ENCODE measurements at regions not wholly inside any gene's neighbourhood (a gene's known extent, or its start where the extent isn't known, plus 50 kb on each side); places are given as distances from the start of the nearest gene placed in this dataset.
A peak's percentile ranks its signal among the peaks of the same experiment; 100 is the strongest.

DNA sequence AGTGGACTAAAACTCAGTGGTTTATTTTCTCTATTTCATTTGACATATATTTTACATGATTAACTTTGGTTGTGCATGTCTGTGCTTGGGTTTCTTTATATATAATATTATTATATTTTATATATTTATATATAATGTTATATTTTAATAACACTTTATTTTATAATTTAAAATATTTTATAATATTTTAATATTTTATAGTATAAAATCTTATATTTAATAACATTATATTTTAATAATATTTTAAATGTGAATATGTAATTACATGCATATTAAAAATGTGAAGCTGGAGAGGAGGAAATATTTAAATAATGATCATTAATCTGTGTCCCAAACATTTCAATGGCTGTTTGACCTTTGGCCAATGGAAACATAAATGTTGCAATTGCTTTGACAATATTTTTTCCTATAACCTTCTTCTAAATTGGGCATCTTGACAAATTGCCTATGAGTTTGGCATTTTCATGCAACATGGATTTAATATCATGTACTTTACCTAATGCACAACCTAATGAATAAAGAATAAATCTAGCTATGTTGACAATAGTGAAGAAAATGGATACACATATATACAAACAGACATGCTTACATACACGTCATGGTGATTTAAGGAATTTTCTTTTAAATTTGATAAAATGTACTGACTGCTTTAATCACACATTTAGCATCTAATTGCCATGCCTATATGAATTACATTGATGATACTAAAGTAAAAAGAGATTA lies 607.1 kb downstream of the SLITRK6 start:
- TF ChIP-seq GATA3 (IDR thresholded peaks at IDR 0.05; ENCODE audit: low read depth, low read length) (no peak), GATA2 (IDR thresholded peaks at IDR 0.05; ENCODE audit: low read depth, low read length) (no peak)

- TF ChIP-seq GATA2 (IDR thresholded peaks at IDR 0.05; ENCODE audit: low read depth, low read length) (no peak), GATA3 (IDR thresholded peaks at IDR 0.05; ENCODE audit: low read depth, low read length) (no peak)
Observed at GRCh38 chr13:85186356-85187045, 612.7 kb downstream of the SLITRK6 start.

DNA sequence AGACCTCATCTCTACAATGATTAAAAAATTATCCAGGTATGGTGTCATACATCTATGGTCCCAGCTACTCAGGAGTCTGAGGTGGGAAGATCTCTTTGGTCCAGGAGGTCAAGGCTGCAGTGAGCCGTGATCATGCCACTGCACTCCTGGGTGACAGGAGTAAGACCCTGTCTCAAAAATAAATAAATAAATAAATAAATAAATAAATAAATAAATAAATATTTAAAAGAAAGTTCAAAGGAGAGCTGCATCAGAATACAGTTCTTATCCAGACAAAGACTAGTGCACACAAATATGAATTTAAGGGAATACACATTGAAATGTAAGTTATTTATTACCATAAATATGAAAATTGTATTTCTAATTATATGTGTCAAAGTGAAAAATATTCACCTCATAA lies 624.9 kb downstream of the SLITRK6 start:
- no peak for TF ChIP-seq GATA3 (IDR thresholded peaks at IDR 0.05; ENCODE audit: low read depth, low read length)
- TF ChIP-seq GATA2 (IDR thresholded peaks at IDR 0.05; ENCODE audit: low read depth, low read length), result no peak

- TF ChIP-seq GATA2 (IDR thresholded peaks at IDR 0.05; ENCODE audit: low read depth, low read length) (no peak), GATA3 (IDR thresholded peaks at IDR 0.05; ENCODE audit: low read depth, low read length) (no peak)
Observed at GRCh38 chr13:85170372-85170771, 628.8 kb downstream of the SLITRK6 start.

DNA sequence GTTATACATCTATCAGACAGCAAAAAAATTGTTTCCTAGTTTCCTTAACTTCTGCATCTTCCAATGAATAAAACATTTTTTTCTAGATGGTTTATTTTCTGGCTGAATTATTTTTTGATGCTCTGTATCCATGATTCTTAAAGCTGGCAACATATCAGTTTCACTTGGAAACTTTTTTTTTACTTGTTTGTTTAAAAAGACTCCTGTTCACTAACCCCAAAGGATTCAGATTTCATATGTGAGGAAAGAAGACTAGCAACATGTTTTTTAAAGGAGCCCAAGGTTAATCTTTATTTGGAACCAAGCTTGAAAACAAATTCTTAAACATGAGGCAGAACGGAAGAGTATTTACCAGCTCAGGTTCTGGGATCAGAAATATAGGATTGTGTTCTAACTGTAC lies 632.3 kb downstream of the SLITRK6 start:
- TF ChIP-seq GATA3 (IDR thresholded peaks at IDR 0.05; ENCODE audit: low read depth, low read length), result no peak
- no peak for TF ChIP-seq GATA2 (IDR thresholded peaks at IDR 0.05; ENCODE audit: low read depth, low read length)

DNA sequence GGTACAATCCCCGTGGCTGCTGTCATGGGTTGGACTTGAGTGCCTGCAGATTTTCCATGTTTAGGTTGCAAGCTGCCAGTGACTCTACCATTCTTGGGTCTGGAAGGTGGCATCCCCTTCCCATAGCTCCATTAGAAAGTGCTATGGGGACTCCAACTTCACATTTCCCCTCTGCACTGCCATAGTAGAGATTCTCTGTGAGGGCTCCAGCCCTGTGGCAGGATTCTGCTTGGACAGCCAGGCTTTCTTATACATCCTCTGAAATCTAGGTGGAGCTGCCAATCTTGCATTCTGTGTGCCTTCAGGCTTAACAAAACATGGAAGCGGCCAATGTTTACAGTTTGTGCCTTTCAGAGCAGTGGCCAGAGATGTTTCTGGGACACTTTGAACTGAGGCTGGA lies 636.2 kb downstream of the SLITRK6 start:
- TF ChIP-seq GATA2 (IDR thresholded peaks at IDR 0.05; ENCODE audit: low read depth, low read length), result no peak
- TF ChIP-seq GATA3 (IDR thresholded peaks at IDR 0.05; ENCODE audit: low read depth, low read length), result no peak

GRCh38 chr13:85148009-85148408 lies 651.2 kb downstream of the SLITRK6 start:
- TF ChIP-seq GATA3 (IDR thresholded peaks at IDR 0.05; ENCODE audit: low read depth, low read length), result no peak
- TF ChIP-seq GATA2 (IDR thresholded peaks at IDR 0.05; ENCODE audit: low read depth, low read length), result no peak

GRCh38 chr13:85142351-85142927 lies 656.8 kb downstream of the SLITRK6 start:
- no peak for TF ChIP-seq GATA3 (IDR thresholded peaks at IDR 0.05; ENCODE audit: low read depth, low read length)
- no peak for TF ChIP-seq GATA2 (IDR thresholded peaks at IDR 0.05; ENCODE audit: low read depth, low read length)

DNA sequence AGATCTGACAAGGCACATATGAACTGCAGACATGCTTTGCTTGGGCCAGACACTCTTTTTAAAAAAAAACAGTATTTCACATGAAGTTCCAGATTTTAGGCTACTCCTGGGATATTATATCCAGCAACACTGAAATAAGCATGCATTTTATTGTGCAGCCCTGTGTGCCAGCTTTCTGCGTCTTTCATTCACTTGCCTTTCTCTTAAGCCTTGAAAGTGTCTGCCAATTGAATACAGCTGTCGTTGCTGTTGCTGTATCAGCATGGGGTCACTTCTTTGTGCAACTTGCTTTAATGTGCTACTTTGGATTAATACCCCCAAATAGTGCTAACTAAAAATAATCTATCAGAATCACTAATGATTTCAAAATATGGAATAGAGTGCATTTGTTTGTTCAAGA lies 657.8 kb downstream of the SLITRK6 start:
- TF ChIP-seq GATA2 (IDR thresholded peaks at IDR 0.05; ENCODE audit: low read depth, low read length) (no peak), GATA3 (IDR thresholded peaks at IDR 0.05; ENCODE audit: low read depth, low read length) (no peak)

DNA sequence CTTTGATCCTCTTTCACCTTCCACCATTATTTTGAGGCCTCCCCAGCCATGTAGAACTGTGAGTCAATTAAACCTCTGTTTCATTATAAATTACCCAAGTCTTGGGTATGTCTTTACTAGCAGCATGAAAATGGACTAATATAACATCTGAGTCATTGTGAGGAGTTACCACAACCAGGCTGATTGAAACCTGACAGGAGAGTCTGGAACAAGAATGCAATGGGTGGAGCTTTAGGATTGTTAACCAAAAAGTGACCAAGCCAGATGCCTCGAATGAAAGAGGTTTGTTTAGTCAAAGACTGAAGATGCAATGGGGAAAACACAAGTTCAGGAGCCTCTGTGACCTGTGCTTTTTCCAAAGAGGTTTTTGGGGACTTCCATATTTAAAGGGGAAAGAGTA lies 659.0 kb downstream of the SLITRK6 start:
- TF ChIP-seq GATA2 (IDR thresholded peaks at IDR 0.05; ENCODE audit: low read depth, low read length), result no peak
- TF ChIP-seq GATA3 (IDR thresholded peaks at IDR 0.05; ENCODE audit: low read depth, low read length), result no peak

GRCh38 chr13:85137516-85137915 lies 661.7 kb downstream of the SLITRK6 start:
- TF ChIP-seq GATA2 (IDR thresholded peaks at IDR 0.05; ENCODE audit: low read depth, low read length), result no peak
- TF ChIP-seq GATA3 (IDR thresholded peaks at IDR 0.05; ENCODE audit: low read depth, low read length), result peak; percentile 74

GRCh38 chr13:85132986-85133385 lies 666.2 kb downstream of the SLITRK6 start:
- no peak for TF ChIP-seq GATA3 (IDR thresholded peaks at IDR 0.05; ENCODE audit: low read depth, low read length)
- no peak for TF ChIP-seq GATA2 (IDR thresholded peaks at IDR 0.05; ENCODE audit: low read depth, low read length)

DNA sequence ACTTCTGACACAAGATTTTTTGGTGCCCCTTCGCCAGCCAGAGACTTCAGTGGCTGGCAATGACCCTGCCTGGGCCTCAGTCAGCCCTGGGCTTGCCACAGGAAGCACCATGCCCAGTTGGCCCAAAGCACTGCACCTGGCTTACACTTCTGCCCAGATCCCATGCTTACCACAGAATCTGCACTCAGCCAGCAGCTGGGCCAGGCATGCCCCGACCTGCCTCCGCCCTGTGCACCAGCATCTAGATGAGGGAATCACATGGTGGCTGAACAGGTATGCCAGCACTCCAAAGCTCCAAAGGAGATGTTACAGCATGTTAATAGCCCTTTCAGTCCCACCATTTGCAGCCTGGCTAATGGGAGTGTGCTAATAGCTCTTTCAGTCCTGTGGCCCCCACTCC lies 690.9 kb downstream of the SLITRK6 start:
- no peak for TF ChIP-seq GATA2 (IDR thresholded peaks at IDR 0.05; ENCODE audit: low read depth, low read length)
- TF ChIP-seq GATA3 (IDR thresholded peaks at IDR 0.05; ENCODE audit: low read depth, low read length), result no peak

GRCh38 chr13:85099245-85099644 lies 700.0 kb downstream of the SLITRK6 start:
- TF ChIP-seq GATA3 (IDR thresholded peaks at IDR 0.05; ENCODE audit: low read depth, low read length) (no peak), GATA2 (IDR thresholded peaks at IDR 0.05; ENCODE audit: low read depth, low read length) (no peak)
